ENCODE measurements at regions not wholly inside any gene's neighbourhood (a gene's known extent, or its start where the extent isn't known, plus 50 kb on each side); places are given as distances from the start of the nearest gene placed in this dataset.

- Histone ChIP-seq H3K36me3 (ENCODE audit: control insufficient read depth, insufficient read depth, low read length) (no peaks in the 10 kb centered on the region), H3K27me3 (ENCODE audit: control insufficient read depth, insufficient read depth, low read length) (no peaks in the 10 kb centered on the region), H3K4me3 (ENCODE audit: low read depth, low read length) (no peak overlapping the region)
- TF ChIP-seq, protein P1, sequence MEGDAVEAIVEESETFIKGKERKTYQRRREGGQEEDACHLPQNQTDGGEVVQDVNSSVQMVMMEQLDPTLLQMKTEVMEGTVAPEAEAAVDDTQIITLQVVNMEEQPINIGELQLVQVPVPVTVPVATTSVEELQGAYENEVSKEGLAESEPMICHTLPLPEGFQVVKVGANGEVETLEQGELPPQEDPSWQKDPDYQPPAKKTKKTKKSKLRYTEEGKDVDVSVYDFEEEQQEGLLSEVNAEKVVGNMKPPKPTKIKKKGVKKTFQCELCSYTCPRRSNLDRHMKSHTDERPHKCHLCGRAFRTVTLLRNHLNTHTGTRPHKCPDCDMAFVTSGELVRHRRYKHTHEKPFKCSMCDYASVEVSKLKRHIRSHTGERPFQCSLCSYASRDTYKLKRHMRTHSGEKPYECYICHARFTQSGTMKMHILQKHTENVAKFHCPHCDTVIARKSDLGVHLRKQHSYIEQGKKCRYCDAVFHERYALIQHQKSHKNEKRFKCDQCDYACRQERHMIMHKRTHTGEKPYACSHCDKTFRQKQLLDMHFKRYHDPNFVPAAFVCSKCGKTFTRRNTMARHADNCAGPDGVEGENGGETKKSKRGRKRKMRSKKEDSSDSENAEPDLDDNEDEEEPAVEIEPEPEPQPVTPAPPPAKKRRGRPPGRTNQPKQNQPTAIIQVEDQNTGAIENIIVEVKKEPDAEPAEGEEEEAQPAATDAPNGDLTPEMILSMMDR (IDR thresholded peaks at IDR 0.05; ENCODE audit: insufficient read depth, low read length, severe bottlenecking) = no peak
- DNase-seq (ENCODE audit: low read depth) (no peak), FAIRE-seq (no peak)
Measured at GRCh38 chr16:64742455-64743223, 379.2 kb downstream of the CDH11 start.

- DNase-seq (ENCODE audit: low read depth) (no peak), FAIRE-seq (no peak)
- Histone ChIP-seq H3K36me3 (ENCODE audit: control insufficient read depth, insufficient read depth, low read length) (no peaks in the 10 kb centered on the region), H3K4me3 (ENCODE audit: low read depth, low read length) (no peak overlapping the region), H3K27me3 (ENCODE audit: control insufficient read depth, insufficient read depth, low read length) (no peaks in the 10 kb centered on the region)
- TF ChIP-seq, protein P1 (IDR thresholded peaks at IDR 0.05; ENCODE audit: insufficient read depth, low read length, severe bottlenecking) = no peak
Measured at GRCh38 chr16:64740261-64740660, 381.6 kb downstream of the CDH11 start.

DNA sequence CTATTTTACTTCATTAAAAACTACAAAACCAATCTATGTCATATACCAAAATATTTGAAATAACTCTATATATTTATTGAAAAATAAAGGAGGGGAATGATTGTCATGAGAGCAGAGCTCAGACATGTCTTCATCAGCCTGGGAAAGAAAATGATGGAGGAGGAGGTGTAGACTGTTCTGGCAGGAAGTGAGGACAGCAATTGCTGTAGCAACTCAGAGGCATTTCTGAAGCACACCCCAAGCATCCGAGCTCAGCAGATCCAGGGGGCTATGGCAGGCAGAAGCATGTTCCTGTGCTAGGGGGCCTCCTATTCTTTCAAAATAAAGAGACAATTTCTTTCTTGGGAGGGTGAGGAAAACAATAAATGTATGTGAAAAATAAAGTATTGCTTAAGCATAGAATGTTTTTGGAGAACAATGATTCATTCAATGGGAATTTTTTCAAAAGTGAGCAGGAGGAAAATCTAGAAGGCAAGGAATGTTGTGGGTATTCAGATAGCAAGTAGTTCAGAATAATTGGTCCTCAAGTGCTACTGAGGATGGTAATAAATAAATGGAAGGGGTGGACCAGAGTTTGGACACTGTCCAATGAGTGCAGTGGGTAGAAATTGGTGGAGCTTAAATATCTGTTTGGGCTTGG lies 383.4 kb downstream of the CDH11 start:
- DNase-seq (ENCODE audit: low read depth) = peak; percentile 33

DNA sequence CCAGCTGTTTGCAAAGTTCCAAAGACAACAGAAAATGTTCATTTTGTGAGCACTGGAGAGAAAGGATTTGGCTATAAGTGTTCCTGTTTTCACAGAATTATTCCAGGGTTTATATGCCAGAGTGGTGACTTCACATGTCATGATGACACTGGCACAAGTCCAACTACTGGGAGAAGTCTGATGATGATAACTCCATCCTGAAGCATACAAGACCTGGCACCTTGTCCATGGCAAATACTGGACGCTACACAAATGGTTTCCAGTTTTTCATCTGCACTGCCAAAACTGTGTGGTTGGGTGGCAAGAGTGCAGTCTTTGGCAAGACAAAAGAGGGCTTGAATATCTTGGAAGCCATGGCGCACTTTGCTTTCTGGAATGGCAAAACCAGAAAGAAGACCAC lies 385.0 kb downstream of the CDH11 start:
- no peaks in the 10 kb centered on the region for H3K36me3 ChIP-seq (ENCODE audit: control insufficient read depth, insufficient read depth, low read length)
- H3K4me3 ChIP-seq (ENCODE audit: low read depth, low read length) = no peak overlapping the region
- no peaks in the 10 kb centered on the region for H3K27me3 ChIP-seq (ENCODE audit: control insufficient read depth, insufficient read depth, low read length)
- DNase-seq (ENCODE audit: low read depth) (no peak), FAIRE-seq (no peak)
- TF ChIP-seq, protein P1 (IDR thresholded peaks at IDR 0.05; ENCODE audit: insufficient read depth, low read length, severe bottlenecking) = no peak

More for the DNA sequence above, 383.4 kb downstream of the CDH11 start:
- no peak for FAIRE-seq
- H3K27me3 ChIP-seq (ENCODE audit: control insufficient read depth, insufficient read depth, low read length) = no peaks in the 10 kb centered on the region
- no peaks in the 10 kb centered on the region for H3K36me3 ChIP-seq (ENCODE audit: control insufficient read depth, insufficient read depth, low read length)
- TF ChIP-seq, protein P1 (IDR thresholded peaks at IDR 0.05; ENCODE audit: insufficient read depth, low read length, severe bottlenecking) = no peak
- H3K4me3 ChIP-seq (ENCODE audit: low read depth, low read length) = no peak overlapping the region

DNA sequence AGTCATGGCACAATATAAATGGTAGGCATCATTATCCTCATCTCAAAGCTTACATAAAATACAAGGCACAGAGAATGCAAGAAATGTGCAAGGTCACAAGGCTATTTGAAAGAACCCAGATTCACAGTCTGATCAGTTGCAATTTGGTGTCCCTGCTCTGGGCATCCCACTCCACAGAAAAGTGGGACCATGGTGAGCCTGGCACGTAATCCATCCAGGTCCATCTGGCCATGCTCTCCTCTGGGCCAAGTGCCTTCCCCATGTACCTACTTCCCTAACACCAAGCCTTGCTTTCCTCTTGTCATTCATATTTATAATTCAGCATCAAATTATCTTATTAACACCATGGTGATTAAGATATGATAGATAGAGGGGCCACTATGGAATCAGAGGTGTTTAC lies 390.0 kb downstream of the CDH11 start:
- TF ChIP-seq, protein P1 (IDR thresholded peaks at IDR 0.05; ENCODE audit: insufficient read depth, low read length, severe bottlenecking) = no peak
- no peak for FAIRE-seq
- no peak overlapping the region for H3K4me3 ChIP-seq (ENCODE audit: low read depth, low read length)
- DNase-seq (ENCODE audit: low read depth) = no peak
- no peaks in the 10 kb centered on the region for H3K27me3 ChIP-seq (ENCODE audit: control insufficient read depth, insufficient read depth, low read length)
- no peaks in the 10 kb centered on the region for H3K36me3 ChIP-seq (ENCODE audit: control insufficient read depth, insufficient read depth, low read length)

Data from bronchial epithelial cell (primary cell).